Spleen (tissue), 7 donors: ENCODE measurements at regions not wholly inside any gene's neighbourhood (a gene's known extent, or its start where the extent isn't known, plus 50 kb on each side); places are given as distances from the start of the nearest gene placed in this dataset.

ENCODE experiments used
- POLR2A ChIP-seq, 3 donors: fragments of 450-650 bp; IDR thresholded peaks; one replicate each; pipeline ENCODE4 v1.5.1; 2017; ENCODE audit warnings: antibody characterized with exemption in 3 of 3, mild to moderate bottlenecking in 1 of 3
- POLR2AphosphoS5 ChIP-seq, 3 donors: sonication (generic); formaldehyde crosslinking; IDR thresholded peaks; one replicate each; pipeline ENCODE4 v1.5.1; 2017; ENCODE audit warnings: antibody characterized with exemption in 3 of 3
- TF ChIP-seq, protein P1 (sequence below), 11 experiments: fragments of 200-600 bp in 7 of 11; fragments of 450-650 bp in 4 of 11; sonication (generic) in 4 of 11; IDR thresholded peaks in 8 of 11; conservative IDR thresholded peaks in 3 of 11; 1 replicate in 7 of 11; 2 replicates in 4 of 11; pipeline versions ENCODE4 v1.4.0 to v1.8.0; 2016 to 2021; ENCODE audit warnings: antibody characterized with exemption in 11 of 11, inconsistent platforms in 4 of 11, mild to moderate bottlenecking in 1 of 11
- donor health status: DM: no; HTN: no; CAD: no; lungs with moderate emphysema.
- donor health status: DM: no; HTN: no; CAD: no.
- donor health status: DM: no; HTN: no; CAD: no.

DNA sequence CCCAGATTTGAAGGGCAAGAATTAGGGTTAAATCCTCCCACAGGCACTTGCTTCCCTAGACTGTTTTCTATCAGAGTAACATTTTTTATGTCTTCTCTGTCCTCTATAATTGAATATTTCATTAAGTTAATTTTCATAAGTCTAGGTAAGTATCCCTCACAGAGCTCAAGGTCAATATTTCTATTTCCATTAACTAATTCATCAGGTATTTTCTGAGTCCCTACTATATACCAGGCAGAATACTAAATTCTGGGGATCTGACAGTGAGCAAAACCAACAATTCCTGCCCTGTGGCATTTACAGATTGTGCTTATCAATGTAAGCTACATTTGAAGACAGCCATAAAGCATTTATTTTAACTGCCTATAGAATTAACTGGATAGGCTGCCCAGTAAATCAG lies 86.4 kb upstream of the RBBP8 start:
- TF ChIP-seq, protein P1, sequence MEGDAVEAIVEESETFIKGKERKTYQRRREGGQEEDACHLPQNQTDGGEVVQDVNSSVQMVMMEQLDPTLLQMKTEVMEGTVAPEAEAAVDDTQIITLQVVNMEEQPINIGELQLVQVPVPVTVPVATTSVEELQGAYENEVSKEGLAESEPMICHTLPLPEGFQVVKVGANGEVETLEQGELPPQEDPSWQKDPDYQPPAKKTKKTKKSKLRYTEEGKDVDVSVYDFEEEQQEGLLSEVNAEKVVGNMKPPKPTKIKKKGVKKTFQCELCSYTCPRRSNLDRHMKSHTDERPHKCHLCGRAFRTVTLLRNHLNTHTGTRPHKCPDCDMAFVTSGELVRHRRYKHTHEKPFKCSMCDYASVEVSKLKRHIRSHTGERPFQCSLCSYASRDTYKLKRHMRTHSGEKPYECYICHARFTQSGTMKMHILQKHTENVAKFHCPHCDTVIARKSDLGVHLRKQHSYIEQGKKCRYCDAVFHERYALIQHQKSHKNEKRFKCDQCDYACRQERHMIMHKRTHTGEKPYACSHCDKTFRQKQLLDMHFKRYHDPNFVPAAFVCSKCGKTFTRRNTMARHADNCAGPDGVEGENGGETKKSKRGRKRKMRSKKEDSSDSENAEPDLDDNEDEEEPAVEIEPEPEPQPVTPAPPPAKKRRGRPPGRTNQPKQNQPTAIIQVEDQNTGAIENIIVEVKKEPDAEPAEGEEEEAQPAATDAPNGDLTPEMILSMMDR (IDR thresholded peaks at IDR 0.05 in 8 of 11, conservative IDR thresholded peaks at IDR 0.05 in 3 of 11) = no peak
- TF ChIP-seq POLR2A (IDR thresholded peaks at IDR 0.05) (no peak), POLR2AphosphoS5 (IDR thresholded peaks at IDR 0.05) (no peak)
